Stimulated activated naive B cell treated with anti-CD40 and anti-IgM and Interleukin-4, amounts not matched to agents 10 μg/mL and 1 μg/mL and 100 μg/mL, for 72 hours (primary cell): ENCODE measurements at regions not wholly inside any gene's neighbourhood (a gene's known extent, or its start where the extent isn't known, plus 50 kb on each side); places are given as distances from the start of the nearest gene placed in this dataset.

Experiments used
- ATAC-seq, 2 donors: fragments of 150-1000 bp; cut with Tn5 transposase; replicated peaks; 2 replicates each; pipeline ENCODE4 v1.10.0; 2021; ENCODE audit warnings: moderate library complexity in 1 of 2
- DNase-seq: peaks from one replicate; pipeline ENCODE4 v3.0.0; 2021
- H3K27ac Mint-ChIP-seq: one replicate; pipeline ENCODE4 v1.8.0; 2022; ENCODE audit warnings: mild to moderate bottlenecking, mixed read lengths
- H3K27me3 Mint-ChIP-seq, 2 donors: one replicate each; pipeline ENCODE4 v1.8.0; 2022; ENCODE audit warnings: mixed read lengths in 2 of 2
- H3K36me3 Mint-ChIP-seq, 2 donors: one replicate each; pipeline ENCODE4 v1.8.0; 2022; ENCODE audit warnings: mixed read lengths in 2 of 2, mild to moderate bottlenecking in 1 of 2
- H3K4me1 Mint-ChIP-seq, 2 donors: one replicate each; pipeline ENCODE4 v1.8.0; 2022; ENCODE audit warnings: mixed read lengths in 2 of 2, mild to moderate bottlenecking in 1 of 2
- H3K4me3 Mint-ChIP-seq, 2 donors: one replicate each; pipeline ENCODE4 v1.8.0; 2022; ENCODE audit warnings: mild to moderate bottlenecking in 2 of 2, mixed read lengths in 2 of 2, moderate library complexity in 1 of 2
- H3K9me3 Mint-ChIP-seq, 2 donors: one replicate each; pipeline ENCODE4 v1.8.0; 2022; ENCODE audit warnings: mixed read lengths in 2 of 2, mild to moderate bottlenecking in 1 of 2

- no peaks in the 10 kb centered on the region for H3K36me3 Mint-ChIP-seq
- no peak overlapping the region for H3K27ac Mint-ChIP-seq
- no peak overlapping the region for H3K4me3 Mint-ChIP-seq
- peaks cover 33 to 40% of the 10 kb centered on the region in 2 donors for H3K27me3 Mint-ChIP-seq
- DNase-seq (no peak), ATAC-seq (no peak)
- no peaks in the 10 kb centered on the region for H3K9me3 Mint-ChIP-seq
- H3K4me1 Mint-ChIP-seq: peaks cover 7 to 19% of the 10 kb centered on the region in 2 donors
Measured at GRCh38 chr4:74878323-74878722, 54.6 kb upstream of the PARM1 start.

DNA sequence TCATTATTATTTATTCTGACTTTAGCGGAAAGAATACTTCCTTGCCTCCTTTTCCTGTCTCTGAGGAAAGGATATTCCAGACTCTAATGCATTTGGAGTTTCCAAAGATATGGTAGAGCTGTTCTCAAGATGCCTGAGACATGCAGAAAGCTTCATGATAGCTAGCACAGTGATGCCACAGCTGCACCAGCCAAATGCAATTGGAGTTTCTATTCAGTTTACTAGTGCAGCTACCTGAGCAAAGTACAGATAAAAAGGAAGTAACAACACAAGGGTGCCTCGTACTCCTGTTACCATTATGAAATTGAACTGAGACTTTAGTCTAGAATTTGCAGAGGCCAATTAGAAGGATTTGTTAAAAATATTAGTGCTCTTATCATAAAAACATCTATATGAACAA lies 57.5 kb upstream of the PARM1 start:
- H3K36me3 Mint-ChIP-seq: no peaks in the 10 kb centered on the region
- ATAC-seq: no peak
- no peak for DNase-seq
- peaks cover 17 to 27% of the 10 kb centered on the region in 2 donors for H3K27me3 Mint-ChIP-seq
- H3K4me3 Mint-ChIP-seq: no peak overlapping the region
- H3K4me1 Mint-ChIP-seq: peaks cover 2 to 13% of the 10 kb centered on the region in 2 donors
- no peaks in the 10 kb centered on the region for H3K9me3 Mint-ChIP-seq
- H3K27ac Mint-ChIP-seq: no peak overlapping the region

- no peaks in the 10 kb centered on the region for H3K36me3 Mint-ChIP-seq
- DNase-seq (peak; percentile 5), ATAC-seq (peak; percentile 58 to 81)
- H3K9me3 Mint-ChIP-seq: no peaks in the 10 kb centered on the region
- peaks cover 11 to 21% of the 10 kb centered on the region in 2 donors for H3K27me3 Mint-ChIP-seq
- H3K27ac Mint-ChIP-seq: no peak overlapping the region
- H3K4me3 Mint-ChIP-seq: no peak overlapping the region
- peaks cover 2 to 13% of the 10 kb centered on the region in 2 donors for H3K4me1 Mint-ChIP-seq
Measured at GRCh38 chr4:74874753-74875367, 58.1 kb upstream of the PARM1 start.

DNA sequence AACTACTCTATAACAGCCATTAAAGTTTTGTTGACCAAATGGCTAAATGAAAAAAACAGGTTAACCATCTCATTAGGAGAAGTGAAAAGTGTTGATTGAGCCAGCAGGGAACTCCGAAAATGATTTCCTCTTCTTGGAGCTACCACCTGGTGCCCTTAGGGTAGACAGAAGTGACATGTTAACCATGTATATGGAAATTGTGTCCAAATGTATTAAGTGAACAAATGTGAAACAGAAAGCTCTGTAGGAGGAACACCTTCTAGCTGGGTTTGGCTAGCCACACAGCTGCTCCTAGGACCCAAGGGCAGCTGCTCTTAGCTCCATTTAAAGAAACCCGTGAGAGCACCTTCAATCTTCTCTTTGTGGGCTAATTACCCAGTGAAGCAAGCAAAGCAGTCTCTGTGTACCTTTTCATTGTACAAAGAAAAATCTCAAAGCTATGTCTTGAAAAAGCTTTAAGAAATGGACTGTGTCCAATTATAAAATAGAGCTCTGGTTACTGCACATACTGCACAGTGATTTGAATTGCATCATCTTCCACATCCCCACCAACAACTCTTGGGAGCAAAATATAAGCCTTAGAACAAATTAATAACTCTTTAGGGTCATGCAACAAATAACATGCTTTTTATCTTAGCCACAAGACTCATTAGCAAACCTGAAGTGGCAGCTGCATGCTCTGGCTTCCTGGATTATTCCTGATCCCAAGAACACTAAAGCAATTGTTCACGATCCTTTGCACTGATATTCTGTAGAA lies 59.2 kb upstream of the PARM1 start:
- Mint-ChIP-seq H3K9me3 (no peaks in the 10 kb centered on the region), H3K4me1 (peaks cover 2 to 13% of the 10 kb centered on the region in 2 donors), H3K27me3 (peaks cover 7 to 16% of the 10 kb centered on the region in 2 donors), H3K27ac (no peak overlapping the region), H3K4me3 (no peak overlapping the region), H3K36me3 (no peaks in the 10 kb centered on the region)
- ATAC-seq (peak; percentile 92 to 93), DNase-seq (peak; percentile 17)

DNA sequence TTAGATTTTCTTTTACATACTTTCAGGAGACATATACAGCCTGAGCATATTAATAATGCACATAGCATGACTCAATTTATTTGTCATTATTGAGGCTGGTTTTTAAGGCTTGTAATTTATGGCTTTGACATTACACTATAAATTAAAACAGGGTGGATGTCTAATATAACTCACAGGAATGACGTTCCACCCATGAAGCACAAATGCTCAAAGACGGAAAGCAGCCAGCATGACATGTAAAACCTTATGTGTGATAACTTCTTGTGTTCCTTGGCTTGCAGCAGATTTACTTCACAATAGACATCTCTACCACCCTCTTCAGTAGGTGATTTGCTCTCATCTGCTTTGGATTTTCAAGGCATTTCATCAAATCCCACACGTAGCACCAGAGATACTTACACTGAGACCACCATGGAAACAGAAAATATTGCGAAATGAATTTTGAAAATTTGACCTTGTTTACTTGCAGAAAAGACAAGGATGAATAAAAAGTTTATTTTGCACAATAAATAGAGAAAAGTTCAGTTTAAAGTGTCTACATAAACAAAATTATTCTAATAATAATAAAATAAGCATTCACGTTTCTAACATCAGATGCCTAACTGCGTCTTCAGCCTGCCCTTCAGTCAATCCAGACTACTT lies 64.7 kb upstream of the BTC start:
- ATAC-seq (no peak), DNase-seq (no peak)
- H3K36me3 Mint-ChIP-seq: no peaks in the 10 kb centered on the region
- H3K27ac Mint-ChIP-seq: no peak overlapping the region
- peaks cover 20 to 25% of the 10 kb centered on the region in 2 donors for H3K27me3 Mint-ChIP-seq
- H3K4me1 Mint-ChIP-seq: no peaks in the 10 kb centered on the region
- no peak overlapping the region for H3K4me3 Mint-ChIP-seq
- H3K9me3 Mint-ChIP-seq: peaks cover 0 to 1% of the 10 kb centered on the region in 2 donors

GRCh38 chr4:74855879-74856278 lies 61.6 kb upstream of the BTC start:
- Mint-ChIP-seq H3K9me3 (peaks cover 0 to 3% of the 10 kb centered on the region in 2 donors), H3K36me3 (no peaks in the 10 kb centered on the region), H3K4me3 (no peak overlapping the region), H3K27ac (no peak overlapping the region), H3K27me3 (peaks cover under 1 to 5% of the 10 kb centered on the region in 2 donors), H3K4me1 (no peaks in the 10 kb centered on the region)
- ATAC-seq: no peak
- DNase-seq: no peak

- Mint-ChIP-seq H3K27me3 (peaks cover 5 to 12% of the 10 kb centered on the region in 2 donors), H3K4me3 (no peak overlapping the region), H3K27ac (no peak overlapping the region), H3K4me1 (no peaks in the 10 kb centered on the region), H3K9me3 (peaks cover 7 to 10% of the 10 kb centered on the region in 2 donors), H3K36me3 (peaks cover 0 to 2% of the 10 kb centered on the region in 2 donors)
- no peak for ATAC-seq
- DNase-seq: no peak
Measured at GRCh38 chr4:74848774-74849173, 54.5 kb upstream of the BTC start.

DNA sequence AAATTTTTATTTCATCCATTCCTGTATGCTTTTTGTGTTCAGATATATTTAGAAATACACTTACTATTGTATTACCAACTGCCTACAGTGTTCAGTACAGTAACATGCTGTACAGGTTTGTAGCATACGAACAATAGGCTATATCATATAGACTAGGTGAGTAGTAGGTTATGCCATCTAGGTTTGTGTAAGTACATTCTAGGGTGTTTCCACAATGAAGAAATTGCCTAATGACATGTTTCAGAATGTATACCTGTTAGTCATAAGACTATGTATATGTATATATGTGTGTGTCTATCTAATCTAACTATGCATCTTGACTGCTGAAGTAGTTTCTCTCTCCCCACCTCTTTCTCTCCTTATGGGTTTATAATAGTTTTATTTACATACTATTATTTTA lies 51.5 kb upstream of the BTC start:
- no peaks in the 10 kb centered on the region for H3K4me1 Mint-ChIP-seq
- no peak overlapping the region for H3K4me3 Mint-ChIP-seq
- H3K36me3 Mint-ChIP-seq: peaks cover 0 to 2% of the 10 kb centered on the region in 2 donors
- peaks cover 6 to 10% of the 10 kb centered on the region in 2 donors for H3K9me3 Mint-ChIP-seq
- ATAC-seq (no peak), DNase-seq (no peak)
- H3K27me3 Mint-ChIP-seq: peaks cover 5 to 14% of the 10 kb centered on the region in 2 donors
- no peak overlapping the region for H3K27ac Mint-ChIP-seq
